ENCODE measurements at regions not wholly inside any gene's neighbourhood (a gene's known extent, or its start where the extent isn't known, plus 50 kb on each side); places are given as distances from the start of the nearest gene placed in this dataset.

- ChIA-PET CTCF (interaction anchor here (0.5 to 0.6 kb wide), 2 partner anchors 280 to 663 kb away, joined by 3 read pairs; no protein-coding TSS in a partner anchor), POLR2A (no interaction called here)
- no peaks in the 10 kb centered on the region for H3K4me1 ChIP-seq (ENCODE audit: control insufficient read depth, insufficient read depth, low read length)
- H3K4me3 ChIP-seq (ENCODE audit: low read depth, low read length): no peak overlapping the region
- no peaks in the 10 kb centered on the region for H3K9me3 ChIP-seq (ENCODE audit: control insufficient read depth, insufficient read depth, low read depth, low read length)
- TF ChIP-seq ZNF292 (tag by site-specific recombination; IDR thresholded peaks at IDR 0.05; ENCODE audit: borderline replicate concordance, low read depth): no peak
- no peak for TF ChIP-seq ZNF221 (tag by site-specific recombination; IDR thresholded peaks at IDR 0.05; ENCODE audit: borderline replicate concordance)
- no peak for TF ChIP-seq SP7 (tag by site-specific recombination; IDR thresholded peaks at IDR 0.05)
- TF ChIP-seq ZBTB11 (tag by site-specific recombination; conservative IDR thresholded peaks at IDR 0.05; ENCODE audit: low read depth): no peak
- no peak for TF ChIP-seq KLF17 (tag by site-specific recombination; IDR thresholded peaks at IDR 0.05)
- TF ChIP-seq HOXD13 (CRISPR knock-in tag; IDR thresholded peaks at IDR 0.05; ENCODE audit: borderline replicate concordance): no peak
- no peak for TF ChIP-seq ZNF133 (tag by site-specific recombination; IDR thresholded peaks at IDR 0.05)
- no peak for TF ChIP-seq ZNF174 (tag by site-specific recombination; IDR thresholded peaks at IDR 0.05)
- TF ChIP-seq ZNF791 (tag by site-specific recombination; IDR thresholded peaks at IDR 0.05): no peak
- TF ChIP-seq ZNF580 (tag by site-specific recombination; IDR thresholded peaks at IDR 0.05): no peak
- no peak for TF ChIP-seq OSR2 (tag by site-specific recombination; IDR thresholded peaks at IDR 0.05)
- TF ChIP-seq ZXDB (tag by site-specific recombination; IDR thresholded peaks at IDR 0.05): no peak
- TF ChIP-seq ZNF114 (tag by site-specific recombination; IDR thresholded peaks at IDR 0.05): no peak
- TF ChIP-seq ZNF473 (tag by site-specific recombination; IDR thresholded peaks at IDR 0.05): no peak
- TF ChIP-seq ZNF366 (tag by site-specific recombination; conservative IDR thresholded peaks at IDR 0.05): no peak
- TF ChIP-seq ZSCAN18 (tag by site-specific recombination; IDR thresholded peaks at IDR 0.05): no peak
- no peak for TF ChIP-seq ZNF394 (tag by site-specific recombination; IDR thresholded peaks at IDR 0.05; ENCODE audit: borderline replicate concordance)
- no peaks in the 10 kb centered on the region for H3K36me3 ChIP-seq (ENCODE audit: control insufficient read depth in 2 of 2, insufficient read depth in 1 of 2, low read length in 2 of 2)
- no peak overlapping the region for H3K27ac ChIP-seq (ENCODE audit: extremely low read depth, low read depth, low read length)
These were observed 400.7 kb upstream of the RUNX1 start for GRCh38 chr21:35449846-35450245.

- Histone ChIP-seq H3K4me1 (ENCODE audit: control insufficient read depth, insufficient read depth, low read length) (no peaks in the 10 kb centered on the region), H3K4me3 (ENCODE audit: low read depth, low read length) (no peak overlapping the region), H3K27ac (ENCODE audit: extremely low read depth, low read depth, low read length) (no peak overlapping the region), H3K36me3 (ENCODE audit: control insufficient read depth in 2 of 2, insufficient read depth in 1 of 2, low read length in 2 of 2) (no peaks in the 10 kb centered on the region), H3K9me3 (ENCODE audit: control insufficient read depth, insufficient read depth, low read depth, low read length) (no peaks in the 10 kb centered on the region)
- ChIA-PET CTCF (interaction anchor here (0.6 to 1.1 kb wide), 2 partner anchors 49 to 119 kb away, joined by 3 to 5 read pairs; no protein-coding TSS in a partner anchor), POLR2A (no interaction called here)
- TF ChIP-seq ZNF146 (tag by site-specific recombination; IDR thresholded peaks at IDR 0.05): no peak
- TF ChIP-seq ZNF530 (tag by site-specific recombination; IDR thresholded peaks at IDR 0.05; ENCODE audit: low read depth): no peak
- TF ChIP-seq ZNF398 (tag by site-specific recombination; IDR thresholded peaks at IDR 0.05): no peak
- TF ChIP-seq ZNF311 (tag by site-specific recombination; IDR thresholded peaks at IDR 0.05; ENCODE audit: borderline replicate concordance): no peak
- TF ChIP-seq SP3 (tag by site-specific recombination; IDR thresholded peaks at IDR 0.05): no peak
- no peak for TF ChIP-seq ZNF704 (tag by site-specific recombination; IDR thresholded peaks at IDR 0.05)
- no peak for TF ChIP-seq ZNF510 (tag by site-specific recombination; IDR thresholded peaks at IDR 0.05; ENCODE audit: insufficient replicate concordance)
- no peak for TF ChIP-seq REPIN1 (tag by site-specific recombination; IDR thresholded peaks at IDR 0.05; ENCODE audit: low read depth)
These were observed 399.9 kb upstream of the RUNX1 start for GRCh38 chr21:35448876-35449599.

Measured in HEK293 (cell line).